AG04449 (cell line): ENCODE measurements at regions not wholly inside any gene's neighbourhood (a gene's known extent, or its start where the extent isn't known, plus 50 kb on each side); places are given as distances from the start of the nearest gene placed in this dataset.

Source experiments
- CTCF ChIA-PET: fragments of 350-600 bp; formaldehyde crosslinking; extraction: SDS; loops from one replicate; lab custom pipeline; 2021; ENCODE audit warnings: antibody characterized with exemption; lab: Yijun Ruan, JAX
- POLR2A ChIA-PET: fragments of 400-600, 350-600 bp; formaldehyde crosslinking; extraction: SDS; loops from one replicate; lab custom pipeline; 2020; ENCODE audit warnings: antibody characterized with exemption, inconsistent platforms; lab: Yijun Ruan, JAX
- DNase-seq: peaks from one replicate; pipeline ENCODE4 v3.0.0-alpha.2; 2010; ENCODE audit warnings: low read depth, low spot score
- H3K4me3 ChIP-seq: 2 replicates; pipeline ENCODE4 v1.5.1; 2011; ENCODE audit warnings: low read depth, mild to moderate bottlenecking, control low read depth, low read length
- CTCF ChIP-seq: IDR thresholded peaks from one replicate; pipeline ENCODE4 v1.5.1; 2011; ENCODE audit warnings: mild to moderate bottlenecking, moderate library complexity, low read length, control low read depth, inconsistent platforms; ENCODE audit not compliant: insufficient read depth; ENCODE audit errors: missing control alignments

GRCh38 chr2:187107001-187107400, 258.0 kb upstream of the ZSWIM2 start:
- ChIA-PET CTCF (no interaction called here), POLR2A (no interaction called here)
- no peak overlapping the region for H3K4me3 ChIP-seq
- DNase-seq, result no peak
- no peak for TF ChIP-seq CTCF

- ChIA-PET CTCF (no interaction called here), POLR2A (no interaction called here)
- no peak for DNase-seq
- no peak overlapping the region for H3K4me3 ChIP-seq
- no peak for TF ChIP-seq CTCF
Measured at GRCh38 chr2:187105218-187105617, 256.2 kb upstream of the ZSWIM2 start.

GRCh38 chr2:187102381-187102780, 253.4 kb upstream of the ZSWIM2 start:
- ChIA-PET CTCF (no interaction called here), POLR2A (no interaction called here)
- no peak for TF ChIP-seq CTCF
- H3K4me3 ChIP-seq, result no peak overlapping the region
- no peak for DNase-seq

- CTCF ChIA-PET, result no interaction called here
- POLR2A ChIA-PET, result no interaction called here
Measured at GRCh38 chr2:187098154-187098553, 249.2 kb upstream of the ZSWIM2 start.

GRCh38 chr2:187093771-187094412, 244.9 kb upstream of the ZSWIM2 start:
- ChIA-PET POLR2A (no interaction called here), CTCF (no interaction called here)
- no peak for TF ChIP-seq CTCF
- no peak overlapping the region for H3K4me3 ChIP-seq
- DNase-seq, result no peak

More at GRCh38 chr2:187098154-187098553, 249.2 kb upstream of the ZSWIM2 start:
- H3K4me3 ChIP-seq, result no peak overlapping the region
- no peak for TF ChIP-seq CTCF
- DNase-seq, result no peak

- no peak overlapping the region for H3K4me3 ChIP-seq
- CTCF ChIA-PET, result no interaction called here
- DNase-seq, result no peak
- no peak for TF ChIP-seq CTCF
- POLR2A ChIA-PET, result no interaction called here
Measured at GRCh38 chr2:187091664-187092063, 242.7 kb upstream of the ZSWIM2 start.
